Neural progenitor cell (in vitro differentiated cells): ENCODE measurements at regions not wholly inside any gene's neighbourhood (a gene's known extent, or its start where the extent isn't known, plus 50 kb on each side); places are given as distances from the start of the nearest gene placed in this dataset.
A peak's percentile ranks its signal among the peaks of the same experiment; 100 is the strongest.

ENCODE experiments used
- DNase-seq: peaks from one replicate; pipeline ENCODE4 v3.0.0-alpha.2; 2016; ENCODE audit warnings: low spot score
- H2AFZ ChIP-seq: fragments of 200-600 bp; sonication (generic); replicated peaks from 2 replicates; pipeline ENCODE4 v1.6.1; 2016; ENCODE audit warnings: antibody characterized with exemption
- H3F3A ChIP-seq: fragments of 200-600 bp; sonication (generic); 2 replicates; pipeline ENCODE4 v1.6.1; 2016; ENCODE audit warnings: antibody characterized with exemption, low read depth
- H3K27ac ChIP-seq: fragments of 200-600 bp; sonication (generic); 2 replicates; pipeline ENCODE4 v1.5.1; 2016; ENCODE audit warnings: mild to moderate bottlenecking
- H3K27me3 ChIP-seq: fragments of 200-600 bp; sonication (generic); 2 replicates; pipeline ENCODE4 v1.6.1; 2016; ENCODE audit warnings: mild to moderate bottlenecking, moderate library complexity
- H3K36me3 ChIP-seq: fragments of 200-600 bp; sonication (generic); 2 replicates; pipeline ENCODE4 v1.5.1; 2016
- H3K4me1 ChIP-seq: fragments of 200-600 bp; sonication (generic); 2 replicates; pipeline ENCODE4 v1.6.1; 2016; ENCODE audit warnings: mixed run types
- H3K4me2 ChIP-seq: fragments of 200-600 bp; sonication (generic); 2 replicates; pipeline ENCODE4 v1.6.1; 2016
- H3K4me3 ChIP-seq: fragments of 200-600 bp; sonication (generic); 2 replicates; pipeline ENCODE4 v1.5.1; 2016
- H3K79me2 ChIP-seq: fragments of 200-600 bp; sonication (generic); 2 replicates; pipeline ENCODE4 v1.6.1; 2016; ENCODE audit warnings: low read depth
- H3K9ac ChIP-seq: fragments of 200-600 bp; sonication (generic); 2 replicates; pipeline ENCODE4 v1.6.1; 2016
- H3K9me3 ChIP-seq: fragments of 200-600 bp; sonication (generic); 2 replicates; pipeline ENCODE4 v1.5.1; 2016; ENCODE audit warnings: low read depth
- H4K20me1 ChIP-seq: fragments of 200-600 bp; sonication (generic); 2 replicates; pipeline ENCODE4 v1.6.1; 2016; ENCODE audit warnings: low read depth
- H3K27ac Mint-ChIP-seq: 3 replicates; pipeline ENCODE4 v1.8.0; 2021; ENCODE audit warnings: mixed read lengths
- H3K27me3 Mint-ChIP-seq: 2 replicates; pipeline ENCODE4 v1.8.0; 2022; ENCODE audit warnings: low read depth, mild to moderate bottlenecking, inconsistent platforms, moderate library complexity, mixed read lengths; ENCODE audit not compliant: insufficient read depth
- H3K36me3 Mint-ChIP-seq: 3 replicates; pipeline ENCODE4 v1.8.0; 2021; ENCODE audit warnings: mixed read lengths
- H3K4me1 Mint-ChIP-seq: 3 replicates; pipeline ENCODE4 v1.8.0; 2021; ENCODE audit warnings: mixed read lengths
- H3K4me3 Mint-ChIP-seq: 3 replicates; pipeline ENCODE4 v1.8.0; 2021; ENCODE audit warnings: mild to moderate bottlenecking, moderate library complexity, mixed read lengths
- H3K9me3 Mint-ChIP-seq: 3 replicates; pipeline ENCODE4 v1.8.0; 2020; ENCODE audit warnings: mixed read lengths
- EZH2 ChIP-seq: fragments of 200-600 bp; sonication (generic); IDR thresholded peaks from 2 replicates; pipeline ENCODE4 v1.6.1; 2017; ENCODE audit warnings: antibody characterized with exemption, mild to moderate bottlenecking, moderate library complexity
- EZH2phosphoT487 ChIP-seq: fragments of 200-600 bp; sonication (generic); IDR thresholded peaks from 2 replicates; pipeline ENCODE4 v1.6.1; 2017; ENCODE audit warnings: antibody characterized with exemption
- TF ChIP-seq, protein P1 (sequence below): fragments of 200-600 bp; sonication (generic); IDR thresholded peaks from 2 replicates; pipeline ENCODE4 v1.5.1; 2017; ENCODE audit warnings: antibody characterized with exemption, mild to moderate bottlenecking

GRCh38 chr4:38189445-38189844, 229.2 kb downstream of the PTTG2 start:
- Histone ChIP-seq H3K27me3 (no peaks in the 10 kb centered on the region), H2AFZ (no peak overlapping the region), H3K36me3 (no peaks in the 10 kb centered on the region), H3K4me2 (no peak overlapping the region), H3F3A (peaks cover 12% of the 10 kb centered on the region), H3K4me1 (peaks cover 17% of the 10 kb centered on the region), H3K4me3 (no peak overlapping the region), H4K20me1 (no peaks in the 10 kb centered on the region), H3K9ac (no peak overlapping the region), H3K9me3 (no peaks in the 10 kb centered on the region), H3K27ac (no peak overlapping the region), H3K79me2 (no peaks in the 10 kb centered on the region)
- H3K4me1 Mint-ChIP-seq = peaks cover 13% of the 10 kb centered on the region
- no peak overlapping the region for H3K4me3 Mint-ChIP-seq
- no peak for DNase-seq
- TF ChIP-seq, protein P1, sequence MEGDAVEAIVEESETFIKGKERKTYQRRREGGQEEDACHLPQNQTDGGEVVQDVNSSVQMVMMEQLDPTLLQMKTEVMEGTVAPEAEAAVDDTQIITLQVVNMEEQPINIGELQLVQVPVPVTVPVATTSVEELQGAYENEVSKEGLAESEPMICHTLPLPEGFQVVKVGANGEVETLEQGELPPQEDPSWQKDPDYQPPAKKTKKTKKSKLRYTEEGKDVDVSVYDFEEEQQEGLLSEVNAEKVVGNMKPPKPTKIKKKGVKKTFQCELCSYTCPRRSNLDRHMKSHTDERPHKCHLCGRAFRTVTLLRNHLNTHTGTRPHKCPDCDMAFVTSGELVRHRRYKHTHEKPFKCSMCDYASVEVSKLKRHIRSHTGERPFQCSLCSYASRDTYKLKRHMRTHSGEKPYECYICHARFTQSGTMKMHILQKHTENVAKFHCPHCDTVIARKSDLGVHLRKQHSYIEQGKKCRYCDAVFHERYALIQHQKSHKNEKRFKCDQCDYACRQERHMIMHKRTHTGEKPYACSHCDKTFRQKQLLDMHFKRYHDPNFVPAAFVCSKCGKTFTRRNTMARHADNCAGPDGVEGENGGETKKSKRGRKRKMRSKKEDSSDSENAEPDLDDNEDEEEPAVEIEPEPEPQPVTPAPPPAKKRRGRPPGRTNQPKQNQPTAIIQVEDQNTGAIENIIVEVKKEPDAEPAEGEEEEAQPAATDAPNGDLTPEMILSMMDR = no peak
- no peak for TF ChIP-seq EZH2phosphoT487
- no peak for TF ChIP-seq EZH2
- no peak overlapping the region for H3K27ac Mint-ChIP-seq
- H3K36me3 Mint-ChIP-seq = no peaks in the 10 kb centered on the region
- no peaks in the 10 kb centered on the region for H3K27me3 Mint-ChIP-seq
- H3K9me3 Mint-ChIP-seq = peaks cover 2% of the 10 kb centered on the region

- no peaks in the 10 kb centered on the region for H3K79me2 ChIP-seq
- no peak overlapping the region for H2AFZ ChIP-seq
- no peak for TF ChIP-seq EZH2phosphoT487
- TF ChIP-seq, protein P1 = no peak
- TF ChIP-seq EZH2 = no peak
- H3K27me3 ChIP-seq = no peaks in the 10 kb centered on the region
- no peak overlapping the region for H3K27ac ChIP-seq
- H3K27ac Mint-ChIP-seq = no peak overlapping the region
- H3K9ac ChIP-seq = no peak overlapping the region
- peak; percentile 10 for DNase-seq
- H3K4me2 ChIP-seq = no peak overlapping the region
- H3K36me3 Mint-ChIP-seq = no peaks in the 10 kb centered on the region
- no peak overlapping the region for H3K4me3 ChIP-seq
- H4K20me1 ChIP-seq = no peaks in the 10 kb centered on the region
- H3K4me3 Mint-ChIP-seq = no peak overlapping the region
- H3K27me3 Mint-ChIP-seq = no peaks in the 10 kb centered on the region
- H3K9me3 ChIP-seq = no peaks in the 10 kb centered on the region
- peaks cover 11% of the 10 kb centered on the region for H3K4me1 Mint-ChIP-seq
- H3K4me1 ChIP-seq = peaks cover 9% of the 10 kb centered on the region
- H3K9me3 Mint-ChIP-seq = peaks cover 2% of the 10 kb centered on the region
- peaks cover 4% of the 10 kb centered on the region for H3F3A ChIP-seq
- no peaks in the 10 kb centered on the region for H3K36me3 ChIP-seq
These were observed 230.6 kb downstream of the PTTG2 start for GRCh38 chr4:38190717-38191178.

- Histone ChIP-seq H3K9ac (no peak overlapping the region), H4K20me1 (no peaks in the 10 kb centered on the region), H3K4me2 (no peak overlapping the region), H3K27ac (no peak overlapping the region), H3K27me3 (no peaks in the 10 kb centered on the region), H2AFZ (no peak overlapping the region), H3F3A (no peaks in the 10 kb centered on the region), H3K79me2 (no peaks in the 10 kb centered on the region), H3K4me1 (peaks cover 6% of the 10 kb centered on the region), H3K9me3 (no peaks in the 10 kb centered on the region), H3K4me3 (no peak overlapping the region), H3K36me3 (no peaks in the 10 kb centered on the region)
- TF ChIP-seq EZH2 (no peak), EZH2phosphoT487 (no peak)
- TF ChIP-seq, protein P1 = no peak
- Mint-ChIP-seq H3K36me3 (no peaks in the 10 kb centered on the region), H3K27ac (no peak overlapping the region), H3K4me3 (no peak overlapping the region), H3K9me3 (no peaks in the 10 kb centered on the region), H3K27me3 (no peaks in the 10 kb centered on the region), H3K4me1 (peaks cover 11% of the 10 kb centered on the region)
- no peak for DNase-seq
These were observed 232.3 kb downstream of the PTTG2 start for GRCh38 chr4:38192516-38192915.
